Skeletal muscle tissue (tissue), 3 donors: ENCODE measurements at regions not wholly inside any gene's neighbourhood (a gene's known extent, or its start where the extent isn't known, plus 50 kb on each side); places are given as distances from the start of the nearest gene placed in this dataset.
"Not testable (repeated sequence)": the region's sequence is repeated elsewhere in the genome, so short reads cannot be mapped to it uniquely, and the experiment has no call there.

Experiments
- H3K27ac ChIP-seq: one replicate; pipeline ENCODE4 v1.7.0; 2013; ENCODE audit warnings: mild to moderate bottlenecking, low read depth, low read length, inconsistent platforms
- H3K27me3 ChIP-seq, 3 donors: one replicate each; pipeline ENCODE4 v1.7.0; 2013; ENCODE audit warnings: low read length in 3 of 3; ENCODE audit not compliant: control insufficient read depth in 3 of 3, insufficient read depth in 3 of 3
- H3K36me3 ChIP-seq, 3 donors: one replicate each; pipeline ENCODE4 v1.7.0; 2013; ENCODE audit warnings: low read length in 3 of 3; ENCODE audit not compliant: control insufficient read depth in 3 of 3, insufficient read depth in 3 of 3
- H3K4me1 ChIP-seq, 3 donors: one replicate each; pipeline ENCODE4 v1.7.0; 2013; ENCODE audit warnings: low read length in 3 of 3, mild to moderate bottlenecking in 3 of 3; ENCODE audit not compliant: control insufficient read depth in 3 of 3, insufficient read depth in 3 of 3
- H3K4me3 ChIP-seq, 3 donors: one replicate each; pipeline ENCODE4 v1.7.0; 2013; ENCODE audit warnings: low read length in 3 of 3
- H3K9ac ChIP-seq, 3 donors: one replicate each; pipeline ENCODE4 v1.7.0; 2013; ENCODE audit warnings: low read length in 3 of 3, mild to moderate bottlenecking in 3 of 3, moderate library complexity in 2 of 3, low read depth in 1 of 3
- H3K9me3 ChIP-seq, 3 donors: one replicate each; pipeline ENCODE4 v1.7.0; 2013; ENCODE audit warnings: low read length in 3 of 3; ENCODE audit not compliant: control insufficient read depth in 3 of 3
- donor health status: Osteomylitis.

DNA sequence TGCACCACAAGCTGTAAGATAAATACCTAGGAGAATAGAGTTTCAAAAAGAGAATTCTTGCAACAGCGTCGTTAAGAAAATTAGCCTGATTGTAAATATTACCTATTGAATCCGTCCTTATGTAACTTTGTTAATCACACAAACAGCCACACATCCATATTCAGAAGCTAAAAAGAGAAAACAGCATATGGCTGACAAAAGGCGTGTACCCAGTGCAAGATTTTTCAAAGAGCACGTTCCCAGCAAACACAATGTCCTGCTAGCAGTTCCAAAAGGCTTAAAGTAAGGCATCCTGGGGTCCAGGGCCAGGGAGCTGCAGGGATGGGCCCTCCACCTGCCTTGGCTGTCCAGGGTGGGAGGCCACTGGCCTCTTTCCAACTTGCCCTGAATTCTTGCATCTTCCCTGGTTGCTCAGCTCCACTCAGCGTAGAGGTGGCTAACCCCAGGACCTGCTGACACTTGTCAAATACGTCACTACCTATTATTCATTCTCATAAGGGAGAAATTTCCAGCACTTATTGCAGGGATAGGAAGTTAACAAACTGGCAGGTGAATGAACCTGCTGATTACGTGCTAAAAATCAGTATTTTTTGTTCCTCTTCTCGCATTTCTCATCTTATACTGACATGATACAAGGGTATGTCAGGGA is 102.1 kb upstream of the NEDD4L start:
- H3K4me1 ChIP-seq, result no peaks in the 10 kb centered on the region
- H3K9ac ChIP-seq, result no peak overlapping the region
- H3K9me3 ChIP-seq, result no peaks in the 10 kb centered on the region
- no peaks in the 10 kb centered on the region for H3K36me3 ChIP-seq
- H3K27me3 ChIP-seq, result no peaks in the 10 kb centered on the region
- H3K27ac ChIP-seq, result no peak overlapping the region
- no peak overlapping the region for H3K4me3 ChIP-seq

GRCh38 chr18:57940166-57940660 is 103.8 kb upstream of the NEDD4L start:
- Histone ChIP-seq H3K27ac (no peak overlapping the region), H3K27me3 (no peaks in the 10 kb centered on the region), H3K36me3 (no peaks in the 10 kb centered on the region), H3K4me3 (no peak overlapping the region), H3K4me1 (no peaks in the 10 kb centered on the region), H3K9ac (no peak overlapping the region), H3K9me3 (no peaks in the 10 kb centered on the region)

- not testable (repeated sequence) for H3K4me1 ChIP-seq, H3K27me3 ChIP-seq, H3K4me3 ChIP-seq, H3K9me3 ChIP-seq, H3K36me3 ChIP-seq, H3K27ac ChIP-seq, H3K9ac ChIP-seq
Observed at GRCh38 chr18:57934375-57934774, 109.7 kb upstream of the NEDD4L start.

GRCh38 chr18:57931038-57931437 is 113.0 kb upstream of the NEDD4L start:
- H3K9me3 ChIP-seq, result no peaks in the 10 kb centered on the region
- H3K9ac ChIP-seq, result no peak overlapping the region
- H3K27me3 ChIP-seq, result no peaks in the 10 kb centered on the region
- no peak overlapping the region for H3K4me3 ChIP-seq
- H3K4me1 ChIP-seq, result no peaks in the 10 kb centered on the region
- H3K36me3 ChIP-seq, result no peaks in the 10 kb centered on the region
- H3K27ac ChIP-seq, result no peak overlapping the region

GRCh38 chr18:57930476-57930875 is 113.5 kb upstream of the NEDD4L start:
- no peak overlapping the region for H3K4me3 ChIP-seq
- H3K4me1 ChIP-seq, result no peaks in the 10 kb centered on the region
- H3K27ac ChIP-seq, result no peak overlapping the region
- H3K9ac ChIP-seq, result no peak overlapping the region
- no peaks in the 10 kb centered on the region for H3K27me3 ChIP-seq
- H3K36me3 ChIP-seq, result no peaks in the 10 kb centered on the region
- no peaks in the 10 kb centered on the region for H3K9me3 ChIP-seq

GRCh38 chr18:57929922-57930321 is 114.1 kb upstream of the NEDD4L start:
- Histone ChIP-seq H3K9me3 (no peaks in the 10 kb centered on the region), H3K4me1 (no peaks in the 10 kb centered on the region), H3K4me3 (no peak overlapping the region), H3K9ac (no peak overlapping the region), H3K27ac (no peak overlapping the region), H3K36me3 (no peaks in the 10 kb centered on the region), H3K27me3 (no peaks in the 10 kb centered on the region)

DNA sequence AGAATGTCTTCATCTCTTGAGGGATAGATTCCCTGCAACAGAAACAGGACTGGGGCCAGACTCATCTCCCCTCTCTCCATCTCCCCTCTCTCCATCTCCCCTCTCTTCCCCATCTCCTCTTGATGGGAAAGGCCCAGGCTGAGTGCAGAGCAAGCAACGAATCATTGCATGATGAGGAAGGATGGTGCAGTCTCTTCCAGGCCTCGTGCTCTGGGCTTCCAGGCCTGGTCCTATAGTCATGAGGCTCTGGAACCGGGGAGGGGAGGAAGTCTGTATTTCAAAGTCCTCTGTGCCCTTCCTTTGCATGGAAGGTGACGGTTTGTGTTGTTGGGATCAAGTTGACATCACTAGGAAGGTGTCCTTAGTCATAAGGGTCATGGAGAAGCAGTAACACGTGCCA is 115.6 kb upstream of the NEDD4L start:
- no peaks in the 10 kb centered on the region for H3K27me3 ChIP-seq
- H3K36me3 ChIP-seq, result no peaks in the 10 kb centered on the region
- no peaks in the 10 kb centered on the region for H3K4me1 ChIP-seq
- H3K27ac ChIP-seq, result no peak overlapping the region
- no peak overlapping the region for H3K4me3 ChIP-seq
- no peaks in the 10 kb centered on the region for H3K9me3 ChIP-seq
- no peak overlapping the region for H3K9ac ChIP-seq

GRCh38 chr18:57927511-57927910 is 116.5 kb upstream of the NEDD4L start:
- Histone ChIP-seq H3K9me3 (no peaks in the 10 kb centered on the region), H3K27me3 (no peaks in the 10 kb centered on the region), H3K27ac (no peak overlapping the region)

DNA sequence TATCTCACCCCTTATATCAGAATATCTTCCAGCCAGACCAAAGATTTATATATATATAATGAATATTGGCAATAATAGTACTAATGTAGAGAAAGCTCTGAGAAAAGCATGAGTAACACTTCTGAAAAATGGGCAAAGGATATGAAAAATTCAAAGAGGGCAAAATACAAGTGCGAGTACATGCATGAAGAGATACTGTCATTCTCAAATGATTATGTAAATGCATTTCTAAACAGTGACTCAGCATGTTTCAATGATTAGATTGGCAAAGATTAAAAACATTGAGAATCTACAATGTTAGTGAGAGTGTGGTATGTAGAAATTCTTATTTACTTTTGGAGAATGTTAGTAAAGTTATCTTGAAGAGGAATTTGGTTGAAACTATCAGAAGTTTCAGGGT is 118.3 kb upstream of the NEDD4L start:
- H3K9ac ChIP-seq, result no peak overlapping the region
- H3K9me3 ChIP-seq, result no peaks in the 10 kb centered on the region
- H3K4me1 ChIP-seq, result no peaks in the 10 kb centered on the region
- H3K4me3 ChIP-seq, result no peak overlapping the region
- H3K27ac ChIP-seq, result no peak overlapping the region
- no peaks in the 10 kb centered on the region for H3K27me3 ChIP-seq
- H3K36me3 ChIP-seq, result no peaks in the 10 kb centered on the region

More at GRCh38 chr18:57927511-57927910, 116.5 kb upstream of the NEDD4L start:
- Histone ChIP-seq H3K4me1 (no peaks in the 10 kb centered on the region), H3K36me3 (no peaks in the 10 kb centered on the region), H3K9ac (no peak overlapping the region), H3K4me3 (no peak overlapping the region)

- no peak overlapping the region for H3K4me3 ChIP-seq
- H3K9ac ChIP-seq, result no peak overlapping the region
- no peaks in the 10 kb centered on the region for H3K27me3 ChIP-seq
- H3K36me3 ChIP-seq, result no peaks in the 10 kb centered on the region
- no peak overlapping the region for H3K27ac ChIP-seq
- no peaks in the 10 kb centered on the region for H3K9me3 ChIP-seq
- H3K4me1 ChIP-seq, result no peaks in the 10 kb centered on the region
Observed at GRCh38 chr18:57923611-57924010, 120.4 kb upstream of the NEDD4L start.
